MCF 10A (cell line): ENCODE measurements at regions not wholly inside any gene's neighbourhood (a gene's known extent, or its start where the extent isn't known, plus 50 kb on each side); places are given as distances from the start of the nearest gene placed in this dataset.

Experiments used
- BruUV-seq: library from RNA; stranded (reverse); fragments of 400-500 nt; replicated peaks from 2 replicates; lab custom pipeline; 2021; lab: Mats Ljungman, UMichigan
- CTCF ChIA-PET: fragments of 300-600 bp; sonication (Branson Sonifier 250); formaldehyde crosslinking; extraction: SDS; loops from one replicate; lab custom pipeline; 2021; ENCODE audit warnings: antibody characterized with exemption, inconsistent platforms; lab: Yijun Ruan, JAX
- POLR2A ChIA-PET: fragments of 300-600, 350-650 bp; sonication (Branson Sonifier 250); formaldehyde crosslinking; extraction: SDS; loops from one replicate; lab custom pipeline; 2020; ENCODE audit warnings: antibody characterized with exemption, inconsistent platforms; lab: Yijun Ruan, JAX
- DNase-seq: peaks from one replicate; pipeline ENCODE4 v3.0.0-alpha.2; 2018; ENCODE audit not compliant: unreplicated experiment
- H3K27ac Mint-ChIP-seq: one replicate; pipeline ENCODE4 v1.8.0; 2022; ENCODE audit warnings: mild to moderate bottlenecking, low read depth, mixed read lengths; ENCODE audit not compliant: unreplicated experiment
- H3K27me3 Mint-ChIP-seq: one replicate; pipeline ENCODE4 v1.8.0; 2022; ENCODE audit warnings: mixed read lengths; ENCODE audit not compliant: insufficient read depth, unreplicated experiment
- H3K36me3 Mint-ChIP-seq: one replicate; pipeline ENCODE4 v1.8.0; 2022; ENCODE audit warnings: mild to moderate bottlenecking, moderate library complexity, mixed read lengths; ENCODE audit not compliant: insufficient read depth, unreplicated experiment
- H3K4me1 Mint-ChIP-seq: one replicate; pipeline ENCODE4 v1.8.0; 2022; ENCODE audit warnings: mixed read lengths; ENCODE audit not compliant: insufficient read depth, unreplicated experiment
- H3K4me3 Mint-ChIP-seq: one replicate; pipeline ENCODE4 v1.8.0; 2022; ENCODE audit warnings: mild to moderate bottlenecking, moderate library complexity, mixed read lengths; ENCODE audit not compliant: unreplicated experiment
- H3K9me3 Mint-ChIP-seq: one replicate; pipeline ENCODE4 v1.8.0; 2022; ENCODE audit warnings: mixed read lengths; ENCODE audit not compliant: unreplicated experiment
- CTCF ChIP-seq: fragments of 200-600 bp; IDR thresholded peaks from one replicate; pipeline ENCODE4 v1.8.0; 2022; ENCODE audit warnings: antibody characterized with exemption, mild to moderate bottlenecking; ENCODE audit not compliant: unreplicated experiment
- intact Hi-C: fragments of 100-400 bp; cut with micrococcal nuclease; formaldehyde crosslinking; loops from 2 replicates; pipeline ENCODE4 v1.14.1; 2022

GRCh38 chr16:79270011-79270410 lies 330.5 kb downstream of the MAF start:
- no peaks in the 10 kb centered on the region for H3K36me3 Mint-ChIP-seq
- CTCF ChIA-PET = no interaction called here
- H3K4me1 Mint-ChIP-seq = peaks cover 8% of the 10 kb centered on the region
- intact Hi-C loops = no loop called here
- TF ChIP-seq CTCF = no peak
- no peak for DNase-seq
- H3K27me3 Mint-ChIP-seq = peaks cover 11% of the 10 kb centered on the region
- H3K4me3 Mint-ChIP-seq = no peak overlapping the region
- no peaks in the 10 kb centered on the region for H3K9me3 Mint-ChIP-seq
- POLR2A ChIA-PET = no interaction called here
- no TSS peak for BruUV-seq
- H3K27ac Mint-ChIP-seq = no peak overlapping the region

- intact Hi-C loops = no loop called here
- peaks cover 8% of the 10 kb centered on the region for H3K4me1 Mint-ChIP-seq
- ChIA-PET POLR2A (interaction anchor here (0.8 kb wide), 1 partner anchor 25 kb away, joined by 4 read pairs; no protein-coding TSS in a partner anchor), CTCF (interaction anchor here (0.7 kb wide), 1 partner anchor 1063 kb away, joined by 3 read pairs; no protein-coding TSS in a partner anchor)
- no peaks in the 10 kb centered on the region for H3K9me3 Mint-ChIP-seq
- no peak overlapping the region for H3K4me3 Mint-ChIP-seq
- no peak overlapping the region for H3K27ac Mint-ChIP-seq
- TF ChIP-seq CTCF = no peak
- BruUV-seq = no TSS peak
- H3K36me3 Mint-ChIP-seq = no peaks in the 10 kb centered on the region
- no peak for DNase-seq
- peaks cover 11% of the 10 kb centered on the region for H3K27me3 Mint-ChIP-seq
Observed at GRCh38 chr16:79269211-79269863, 331.2 kb downstream of the MAF start.

GRCh38 chr16:79267781-79268180 lies 332.8 kb downstream of the MAF start:
- Mint-ChIP-seq H3K27ac (no peak overlapping the region), H3K4me3 (no peak overlapping the region), H3K4me1 (peaks cover 8% of the 10 kb centered on the region), H3K27me3 (peaks cover 7% of the 10 kb centered on the region), H3K9me3 (no peaks in the 10 kb centered on the region), H3K36me3 (no peaks in the 10 kb centered on the region)
- DNase-seq = no peak
- CTCF ChIA-PET = no interaction called here
- no TSS peak for BruUV-seq
- no peak for TF ChIP-seq CTCF
- intact Hi-C loops = no loop called here
- POLR2A ChIA-PET = no interaction called here

- ChIA-PET POLR2A (no interaction called here), CTCF (interaction anchor here (0.6 kb wide), 1 partner anchor 1168 kb away, joined by 6 read pairs; no protein-coding TSS in a partner anchor)
- no TSS peak for BruUV-seq
- Mint-ChIP-seq H3K4me3 (no peak overlapping the region), H3K9me3 (no peaks in the 10 kb centered on the region), H3K36me3 (no peaks in the 10 kb centered on the region), H3K4me1 (peaks cover 8% of the 10 kb centered on the region), H3K27me3 (peaks cover under 1% of the 10 kb centered on the region), H3K27ac (no peak overlapping the region)
- no peak for TF ChIP-seq CTCF
- intact Hi-C loops = no loop called here
- DNase-seq = no peak
Observed at GRCh38 chr16:79267146-79267545, 333.4 kb downstream of the MAF start.
